Activated naive CD4-positive, alpha-beta T cell treated with anti-CD3 and anti-CD28 coated beads, Interleukin-2, amount 50 U/mL, for 16 hours (primary cell): ENCODE measurements at regions not wholly inside any gene's neighbourhood (a gene's known extent, or its start where the extent isn't known, plus 50 kb on each side); places are given as distances from the start of the nearest gene placed in this dataset.

Experiments used
- DNase-seq: peaks from one replicate; pipeline ENCODE4 v3.0.0-alpha.2; 2020

DNA sequence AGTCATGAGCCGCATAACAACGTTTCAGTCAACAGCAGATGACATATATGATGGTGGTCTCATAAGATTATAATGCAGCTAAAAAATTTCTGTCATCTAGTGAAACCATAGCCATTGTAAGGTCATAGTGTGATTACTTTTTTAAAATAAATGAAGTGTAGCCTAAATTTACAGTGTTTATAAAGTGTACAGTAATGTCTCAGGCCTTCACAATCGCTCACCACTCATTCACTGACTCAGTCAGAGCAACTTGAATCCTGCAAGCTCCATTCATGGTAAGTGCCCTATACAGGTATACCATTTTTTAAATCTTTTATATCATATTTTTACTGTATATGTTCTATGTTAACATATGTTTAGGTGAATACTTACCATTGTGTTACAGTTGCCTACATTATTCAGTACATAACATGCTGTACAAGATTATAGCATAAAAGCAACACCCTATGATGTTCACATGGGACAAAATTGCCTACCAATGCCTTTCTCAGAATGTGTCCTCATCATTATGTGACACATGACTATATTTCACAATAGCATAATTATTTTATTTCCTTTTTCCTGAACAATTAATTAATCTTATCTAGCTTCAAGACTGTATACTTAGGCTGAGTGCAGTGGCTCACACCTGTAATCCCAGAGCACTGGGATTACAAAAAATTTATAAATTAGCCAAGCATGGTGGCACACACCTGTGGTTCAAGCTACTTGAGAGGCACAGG is 1115.9 kb upstream of the ZEB2 start:
- no peak for DNase-seq

DNA sequence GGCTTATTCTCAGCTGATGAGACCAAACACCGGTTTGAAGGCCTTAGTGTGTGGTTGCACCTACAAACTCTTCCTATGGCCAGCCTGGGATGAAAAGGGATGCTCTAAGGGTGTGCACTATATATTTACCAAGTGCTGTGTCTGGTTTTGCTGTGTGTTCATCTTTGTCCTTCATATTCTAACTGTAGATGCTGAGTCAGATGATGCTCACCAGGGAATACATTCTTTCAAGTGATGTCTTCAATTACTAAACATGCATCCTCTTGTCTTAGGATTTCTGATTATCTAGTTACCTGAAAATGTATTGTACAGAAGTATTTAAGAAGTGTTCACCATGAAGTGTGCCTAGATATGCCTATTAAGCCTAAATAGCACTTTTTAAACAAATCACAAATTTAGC is 1111.6 kb upstream of the ZEB2 start:
- DNase-seq = no peak

DNA sequence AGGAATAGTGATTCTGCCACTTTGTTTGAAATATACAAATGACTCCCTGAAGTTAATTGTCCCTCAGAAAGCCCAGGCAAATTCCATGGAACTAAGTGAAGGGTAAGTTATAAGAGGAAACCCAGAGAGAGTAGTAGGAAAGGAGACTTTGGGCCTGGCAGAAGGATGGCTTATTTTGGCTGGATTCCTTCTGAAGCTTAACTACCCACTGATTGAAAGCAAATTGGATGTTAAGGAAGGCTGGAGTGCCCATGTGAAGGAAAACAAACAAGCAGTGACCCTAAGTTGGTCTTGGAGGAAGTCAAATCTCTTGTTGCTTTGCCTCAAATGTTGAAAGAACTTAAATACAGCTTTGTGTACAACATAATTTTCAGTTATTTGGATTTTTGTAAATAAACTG is 1106.4 kb upstream of the ZEB2 start:
- no peak for DNase-seq

DNA sequence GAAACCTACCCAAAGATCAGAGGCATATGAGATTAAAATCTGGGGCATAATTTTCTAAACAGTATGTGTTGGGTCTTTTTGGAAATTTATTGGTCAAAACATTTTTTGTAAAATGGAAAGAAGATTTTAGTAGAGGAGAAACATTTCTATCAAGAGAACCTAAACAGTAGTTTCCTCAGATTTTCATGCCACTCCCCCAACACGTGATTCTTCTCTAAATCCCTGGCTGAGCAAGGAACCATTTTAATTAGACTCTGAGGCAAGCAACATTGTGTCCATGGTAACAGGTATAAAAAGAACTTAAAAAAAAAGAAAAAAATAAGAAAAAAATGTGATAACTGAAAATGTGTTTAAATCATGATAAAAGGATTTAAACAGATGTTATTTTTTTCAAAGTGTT is 1105.2 kb upstream of the ZEB2 start:
- no peak for DNase-seq

DNA sequence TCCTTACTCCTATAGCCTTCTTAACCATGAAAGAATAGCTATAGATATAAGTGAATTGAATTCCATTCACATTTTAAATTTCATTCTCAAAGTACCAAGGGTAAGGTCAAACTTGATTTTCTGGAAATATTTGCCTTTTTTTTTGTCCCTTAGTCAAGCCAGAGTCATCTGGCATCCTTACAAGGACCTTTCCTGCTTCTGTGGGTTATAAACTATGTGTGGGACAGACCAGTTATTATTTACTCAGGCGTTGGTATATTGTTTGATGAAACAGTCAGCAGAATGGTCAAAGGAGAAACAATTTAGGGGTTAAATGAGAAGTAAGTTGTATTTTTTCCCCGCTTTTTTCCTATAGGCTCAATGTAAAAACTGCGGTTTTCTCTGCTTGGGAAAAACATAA is 1103.2 kb upstream of the ZEB2 start:
- DNase-seq = no peak

DNA sequence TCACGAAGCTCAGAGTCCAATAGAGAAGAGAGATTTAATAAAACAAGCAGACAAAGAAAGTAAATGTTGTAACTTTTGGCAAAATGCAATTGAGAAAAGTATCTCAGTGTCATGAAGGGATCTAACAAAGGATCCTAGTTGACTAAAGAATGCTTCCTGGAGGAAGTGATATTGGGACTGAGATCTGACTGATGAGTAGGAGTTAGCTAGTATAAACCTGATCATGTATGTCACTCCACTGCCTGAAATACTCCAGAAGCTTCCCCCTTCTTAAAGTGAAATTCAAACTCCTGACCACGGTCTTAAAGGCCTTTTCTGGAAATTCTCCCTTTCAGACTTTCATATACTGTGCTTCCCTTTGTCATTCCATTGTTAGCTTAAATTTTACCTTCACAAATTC is 1102.4 kb upstream of the ZEB2 start:
- no peak for DNase-seq

DNA sequence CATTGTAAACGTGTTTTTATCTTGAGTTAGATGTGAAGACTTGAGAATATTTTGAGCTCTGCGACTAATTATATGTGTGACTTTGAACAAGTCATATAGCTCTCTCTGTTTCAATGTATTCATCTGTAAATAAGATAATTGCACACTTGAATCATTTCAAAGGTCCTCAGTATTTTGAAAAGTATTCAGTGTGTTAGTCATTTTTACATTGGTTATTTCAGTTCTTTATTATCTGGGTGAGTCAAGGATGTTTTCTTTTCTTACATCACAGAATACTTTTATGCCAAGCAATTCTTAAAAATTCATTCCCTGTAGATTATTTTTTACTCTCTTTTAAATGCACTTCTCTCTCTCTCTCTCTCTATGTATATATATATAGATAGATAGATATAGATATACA is 1098.0 kb upstream of the ZEB2 start:
- no peak for DNase-seq

DNA sequence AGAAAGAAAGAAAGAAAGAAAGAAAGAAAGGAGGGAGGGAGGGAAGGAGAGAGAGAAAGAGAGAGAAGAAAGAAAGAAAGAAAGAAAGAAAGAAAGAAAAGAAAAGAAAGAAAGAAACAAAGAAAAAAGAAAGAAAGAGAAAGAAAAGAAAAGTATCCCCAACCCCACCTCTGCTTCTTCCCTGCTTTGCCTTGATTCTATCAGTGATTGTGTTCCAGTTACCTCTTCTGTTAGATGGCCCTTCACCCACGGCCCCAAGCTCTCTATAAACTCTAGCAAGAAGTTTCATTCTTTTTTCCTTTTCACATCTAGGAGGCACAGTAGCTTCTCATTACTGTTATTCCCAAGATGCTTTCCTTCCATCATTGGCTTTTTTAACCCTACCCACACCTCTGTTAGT is 1097.5 kb upstream of the ZEB2 start:
- DNase-seq = no peak

DNA sequence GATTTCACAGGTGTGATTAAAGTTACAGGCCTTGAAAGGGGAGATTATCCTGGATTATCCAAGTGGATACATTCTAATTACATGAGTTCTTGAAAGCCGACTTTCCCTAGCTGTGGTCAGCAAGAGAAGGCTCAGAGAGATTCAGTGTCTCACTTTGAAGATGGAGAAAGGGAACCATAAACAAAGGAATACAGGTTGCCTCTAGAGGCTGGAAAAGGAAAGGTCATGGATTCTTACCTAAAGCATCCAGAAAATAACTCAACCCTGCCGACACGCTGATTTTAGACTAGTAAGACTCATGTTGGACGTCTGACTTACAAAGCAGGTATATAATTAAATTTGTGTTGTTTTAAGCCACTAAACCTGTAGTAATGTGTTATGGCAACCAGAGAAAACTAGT is 1095.7 kb upstream of the ZEB2 start:
- no peak for DNase-seq

DNA sequence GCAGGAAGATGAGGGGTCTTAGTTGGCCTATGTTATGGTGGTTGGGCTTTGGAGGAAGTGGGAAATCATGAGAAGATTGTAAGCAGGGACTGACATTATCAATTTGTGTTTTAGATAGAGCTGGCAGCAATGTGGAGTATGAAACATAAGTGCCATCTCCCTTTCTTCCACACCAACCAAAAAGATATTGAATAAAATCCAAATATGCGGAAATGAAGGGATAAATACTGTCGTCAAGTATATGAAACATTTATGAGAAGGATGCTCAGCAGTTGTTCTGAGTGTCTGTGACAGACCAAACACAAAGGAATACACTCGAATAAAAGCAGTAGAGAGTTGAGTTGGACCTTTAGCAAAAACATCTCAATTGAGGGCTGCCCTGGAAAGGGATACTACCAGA is 1090.0 kb upstream of the ZEB2 start:
- no peak for DNase-seq

DNA sequence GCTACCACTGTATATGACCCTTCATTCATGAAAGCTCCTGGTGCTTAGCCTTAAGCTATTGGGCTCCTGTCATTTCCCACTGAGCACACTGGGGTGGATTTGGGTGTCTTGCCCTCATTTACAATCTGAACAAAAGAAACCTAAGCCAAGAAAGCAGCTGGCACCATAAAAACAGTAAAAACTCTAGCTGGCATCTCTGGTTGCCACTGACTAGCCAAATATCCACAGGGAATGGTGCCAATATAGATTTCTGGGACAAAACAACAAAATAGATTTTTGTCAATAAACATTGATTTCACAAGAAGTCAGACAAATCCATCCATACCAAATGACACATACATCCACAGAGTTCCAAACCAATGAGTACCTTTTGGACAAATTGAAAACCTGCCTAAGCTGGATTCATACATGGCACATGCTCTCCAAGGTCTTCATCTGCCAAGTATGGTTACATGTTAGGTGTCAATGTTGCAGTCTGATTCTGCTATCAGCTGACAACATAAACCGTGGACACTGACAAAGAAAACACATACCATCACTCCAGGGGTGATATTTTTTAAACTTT is 1081.5 kb upstream of the ZEB2 start:
- no peak for DNase-seq

DNA sequence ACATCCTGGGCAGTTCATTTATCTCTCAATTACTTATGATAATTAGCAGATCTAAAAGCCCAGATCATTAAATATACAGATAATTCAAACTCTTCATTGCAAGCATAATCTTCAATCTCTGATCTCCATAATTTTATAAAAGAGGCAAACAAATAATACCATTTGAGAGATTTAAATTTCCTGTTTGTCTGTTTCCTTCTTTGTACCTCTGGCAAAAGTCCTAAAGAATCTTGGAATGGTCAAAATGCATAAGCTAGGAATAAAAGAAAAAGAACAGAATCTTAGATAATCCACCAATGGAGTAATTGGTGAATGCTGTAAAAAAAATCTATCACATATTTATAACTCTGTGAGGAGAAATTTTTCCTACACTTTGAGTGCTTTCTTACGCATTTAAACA is 1080.9 kb upstream of the ZEB2 start:
- DNase-seq = no peak

DNA sequence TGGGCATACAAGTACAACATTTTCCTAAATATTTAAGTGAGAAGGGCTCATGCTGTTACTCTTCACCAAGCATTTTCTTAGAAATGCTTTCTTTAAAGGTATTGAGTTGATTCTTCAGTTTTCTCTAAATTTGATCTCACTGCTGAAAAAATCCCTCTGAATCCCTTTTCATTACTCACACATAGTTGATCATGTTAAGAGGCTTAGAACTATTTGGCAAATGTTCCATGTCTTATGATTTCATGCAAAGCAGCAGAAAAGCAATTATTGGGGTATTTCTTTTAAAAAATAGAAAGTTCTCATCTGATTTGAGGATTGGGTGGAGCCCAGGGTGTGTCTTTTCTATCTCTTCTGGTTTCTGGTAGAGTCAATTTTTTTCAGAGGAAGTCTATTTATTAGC is 1079.8 kb upstream of the ZEB2 start:
- no peak for DNase-seq

DNA sequence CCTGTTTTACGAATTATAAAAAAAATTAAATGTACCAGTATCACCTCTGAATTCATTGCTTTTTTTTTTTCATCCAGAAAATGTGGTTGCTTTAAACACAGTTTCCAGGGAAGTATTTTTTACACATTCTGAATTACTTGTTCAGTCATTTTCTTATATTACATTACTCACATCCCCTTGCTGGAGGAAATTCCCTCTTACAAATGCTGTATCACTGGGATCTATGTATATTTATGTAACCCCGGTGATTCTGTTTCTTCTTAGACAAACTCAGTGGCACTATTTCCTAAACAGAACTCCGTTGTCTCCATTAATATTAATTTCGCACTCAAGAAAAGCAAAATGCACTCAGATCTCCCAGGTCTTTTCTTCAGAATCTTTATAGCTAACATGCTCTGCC is 1078.5 kb upstream of the ZEB2 start:
- DNase-seq = no peak

DNA sequence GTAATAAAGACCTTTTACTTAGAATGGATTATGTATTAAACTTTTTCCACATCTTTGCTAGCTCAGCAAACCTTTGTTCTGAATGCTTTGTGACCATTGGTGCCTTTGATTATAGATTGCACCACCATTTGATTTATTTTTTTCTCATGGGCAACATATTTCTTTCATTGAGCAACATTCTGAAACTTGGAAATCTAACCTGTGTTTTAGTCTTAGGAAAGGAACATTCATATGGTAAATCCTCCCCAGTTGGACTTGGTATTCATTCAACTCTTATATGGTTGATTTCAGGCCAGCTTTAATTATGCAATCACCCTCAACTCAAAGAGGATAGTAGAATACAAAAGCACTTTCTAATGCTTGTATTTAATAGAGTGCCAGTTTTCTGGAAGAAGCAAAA is 1077.9 kb upstream of the ZEB2 start:
- DNase-seq = no peak

DNA sequence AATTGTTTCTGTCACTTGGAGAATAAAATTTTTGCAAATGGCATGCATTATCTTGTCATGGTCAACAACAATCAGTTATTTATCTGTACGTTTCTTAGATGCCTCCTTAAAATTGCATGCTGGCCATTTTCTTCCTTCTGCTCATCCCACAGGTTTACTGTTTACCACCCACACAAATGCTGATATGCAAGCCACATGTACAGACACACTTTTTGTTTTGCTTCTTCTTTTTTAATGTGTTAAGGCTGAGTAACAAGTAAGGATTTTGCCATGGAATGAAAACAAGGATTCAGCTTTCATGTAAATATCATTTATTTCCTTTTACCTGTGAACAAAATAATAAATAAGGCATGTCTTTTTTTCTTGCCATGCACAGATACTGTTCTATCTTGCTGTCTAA is 1077.1 kb upstream of the ZEB2 start:
- DNase-seq = no peak

DNA sequence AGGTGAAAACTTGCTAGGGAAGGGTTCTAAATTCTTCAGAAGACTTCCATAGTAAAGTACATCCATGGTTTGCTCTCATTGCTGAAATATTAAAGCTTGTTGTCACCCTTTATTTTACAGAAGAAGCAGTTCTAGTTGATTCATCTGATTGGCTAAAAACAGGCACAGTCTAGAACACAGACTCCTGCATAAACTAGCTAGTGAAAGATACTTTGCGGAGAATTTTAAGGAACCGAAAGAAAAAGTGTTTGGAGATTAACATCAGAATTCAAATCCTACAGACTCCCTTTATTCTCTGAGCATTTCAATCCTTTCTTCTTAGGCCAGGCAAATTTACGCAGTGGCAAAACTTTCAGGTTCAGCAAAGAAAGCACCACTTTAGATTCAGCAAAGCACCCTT is 1076.5 kb upstream of the ZEB2 start:
- DNase-seq = no peak

DNA sequence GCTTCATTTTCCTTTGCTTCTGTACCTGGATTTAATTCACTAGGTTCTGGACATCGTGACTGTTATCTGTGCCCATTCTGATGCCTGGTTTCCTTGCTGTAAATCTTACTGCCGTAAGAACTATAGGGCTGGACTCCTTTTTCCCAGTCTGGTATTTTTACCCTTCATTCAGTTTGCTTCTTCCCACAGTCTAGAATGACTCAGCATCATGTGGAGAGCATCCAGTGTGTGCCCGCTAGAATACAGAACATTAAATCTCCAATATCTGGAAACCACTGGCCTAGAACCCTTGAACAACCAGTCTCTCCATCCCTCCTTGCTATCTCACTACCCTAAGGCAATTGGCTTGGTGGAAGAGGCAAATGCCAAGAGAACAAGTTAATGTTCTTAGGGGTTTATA is 1075.4 kb upstream of the ZEB2 start:
- no peak for DNase-seq

DNA sequence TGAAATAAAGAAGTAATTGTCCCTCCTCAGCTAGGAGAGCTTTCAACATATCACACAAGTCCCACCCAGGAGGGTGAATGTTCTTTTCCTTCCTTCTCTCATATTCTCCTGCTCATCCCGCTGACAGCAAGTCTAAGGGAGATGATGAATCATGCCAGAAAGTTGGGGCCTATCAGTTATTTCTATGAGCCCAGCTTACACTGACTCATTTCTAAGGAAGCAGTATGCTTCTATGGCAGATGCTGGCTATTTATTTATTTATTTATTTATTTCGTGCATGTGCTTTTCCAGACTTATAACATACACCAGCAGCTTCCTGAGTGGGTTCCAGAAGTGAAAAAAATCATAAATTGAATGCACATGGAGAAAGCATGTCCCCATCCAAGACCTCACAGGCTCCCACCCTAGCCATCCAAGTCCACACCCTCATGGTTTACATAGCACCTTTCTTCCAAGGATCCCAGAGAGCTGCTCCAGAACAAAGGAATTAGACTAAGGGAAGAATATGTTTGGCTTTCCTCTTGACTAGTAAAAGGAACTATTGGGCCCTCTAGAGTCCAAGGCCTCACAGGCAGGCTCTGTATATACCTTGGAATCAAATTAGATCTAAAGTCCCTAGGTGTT is 1074.2 kb upstream of the ZEB2 start:
- no peak for DNase-seq

DNA sequence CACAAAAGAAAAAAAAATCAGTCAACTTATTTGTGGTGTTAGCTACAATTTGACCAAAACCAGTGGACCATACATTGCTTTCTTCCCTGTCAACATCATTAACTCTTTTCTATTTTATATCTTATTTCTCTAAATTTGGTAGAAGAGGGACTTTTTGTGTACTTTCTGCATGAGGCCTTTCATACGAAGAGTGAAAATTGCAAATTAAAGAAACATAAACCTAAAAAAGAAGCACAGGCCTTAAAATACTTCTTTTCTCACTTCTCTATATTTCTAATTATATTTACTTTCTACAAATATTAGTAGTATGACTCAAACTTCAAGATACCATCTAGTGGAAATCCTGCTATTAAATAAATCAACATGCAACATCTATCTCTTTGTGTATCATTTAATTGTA is 1073.4 kb upstream of the ZEB2 start:
- DNase-seq = no peak

DNA sequence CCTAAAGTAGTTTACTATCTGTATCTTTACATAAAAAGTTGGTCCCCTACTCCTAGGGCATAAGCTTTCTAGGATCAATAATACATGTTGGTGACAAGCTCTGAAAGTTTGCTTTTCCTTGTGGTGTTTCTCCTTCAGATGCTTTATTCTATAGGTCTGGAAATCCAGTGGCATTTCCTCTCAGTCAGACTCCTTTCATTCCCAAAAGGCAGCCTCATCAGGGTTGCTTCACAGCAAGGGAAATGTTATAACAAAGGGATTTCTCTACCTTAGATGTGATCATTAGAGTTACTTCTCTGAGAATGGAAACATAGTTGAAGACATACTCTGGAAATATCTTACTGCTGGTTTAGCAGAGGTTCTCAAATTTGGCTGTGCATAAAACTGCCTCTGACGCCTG is 1072.4 kb upstream of the ZEB2 start:
- DNase-seq = no peak

DNA sequence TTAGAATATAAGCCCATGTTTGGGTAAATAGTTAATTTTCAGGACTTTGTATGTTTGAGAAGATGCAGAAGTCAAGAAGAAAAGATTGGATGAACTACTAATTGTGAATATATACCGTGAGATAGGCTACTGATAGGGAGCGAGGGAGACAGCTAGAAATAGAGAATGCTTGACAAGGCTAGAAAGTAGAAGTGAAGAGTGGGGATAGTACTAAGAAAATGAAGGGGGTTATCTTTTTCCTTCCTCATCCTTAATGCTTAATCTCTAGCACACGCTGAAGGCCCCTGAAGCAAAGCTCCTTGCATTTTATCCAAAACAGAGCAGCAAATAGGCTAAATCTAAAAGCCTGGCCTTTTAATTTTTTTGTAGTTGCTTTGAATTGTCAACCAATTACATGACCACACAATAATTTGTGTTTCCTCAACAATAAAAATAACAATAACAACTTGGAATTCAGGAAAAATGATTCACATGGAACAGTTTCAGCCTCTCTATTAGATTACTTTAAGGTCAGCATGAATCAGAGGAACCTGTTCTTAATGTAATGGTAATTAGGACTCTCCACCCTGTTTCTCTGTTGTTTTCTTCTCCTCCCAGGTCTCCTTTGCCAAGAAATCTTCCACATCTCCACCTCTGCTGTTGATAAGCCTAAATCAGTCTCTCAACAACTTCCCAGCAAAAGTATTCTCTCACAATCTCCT is 1071.3 kb upstream of the ZEB2 start:
- no peak for DNase-seq

DNA sequence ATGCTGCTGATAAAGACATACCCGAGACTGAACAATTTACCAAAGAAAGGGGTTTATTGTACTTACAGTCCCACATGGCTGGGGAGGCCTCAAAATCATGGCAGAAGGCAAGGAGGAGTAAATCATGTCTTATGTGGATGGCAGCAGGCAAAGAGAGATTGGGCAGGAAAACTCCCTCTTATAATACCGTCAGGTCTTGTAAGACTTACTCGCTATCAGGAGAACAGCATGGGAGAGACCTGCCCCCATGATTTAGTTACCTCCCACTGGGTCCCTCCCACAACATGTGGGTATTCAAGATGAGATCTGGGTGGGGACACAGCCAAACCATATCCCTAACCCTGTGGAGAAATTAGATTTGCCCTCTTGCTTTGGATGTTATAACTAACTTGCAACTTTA is 1068.0 kb upstream of the ZEB2 start:
- DNase-seq = no peak

DNA sequence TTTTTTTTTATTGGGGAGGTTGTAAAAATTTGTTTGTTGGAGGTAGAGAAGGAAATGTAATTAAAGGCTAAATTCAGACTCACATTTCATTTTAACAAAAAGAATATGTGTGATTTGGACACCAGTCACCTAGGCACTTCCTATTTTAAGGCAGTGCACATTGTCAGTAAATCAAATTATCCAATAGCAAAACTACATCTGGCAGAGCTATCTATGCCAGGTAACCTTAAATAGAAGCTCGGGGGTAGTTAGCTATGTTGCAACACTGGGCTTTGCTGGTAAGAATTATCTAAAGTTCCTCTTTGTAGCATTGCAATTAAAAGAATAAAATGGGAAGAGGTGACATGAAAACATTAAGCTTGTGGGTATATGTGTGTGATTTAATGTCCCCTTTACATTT is 1064.4 kb upstream of the ZEB2 start:
- no peak for DNase-seq
